ENCODE measurements at regions not wholly inside any gene's neighbourhood (a gene's known extent, or its start where the extent isn't known, plus 50 kb on each side); places are given as distances from the start of the nearest gene placed in this dataset.

DNA sequence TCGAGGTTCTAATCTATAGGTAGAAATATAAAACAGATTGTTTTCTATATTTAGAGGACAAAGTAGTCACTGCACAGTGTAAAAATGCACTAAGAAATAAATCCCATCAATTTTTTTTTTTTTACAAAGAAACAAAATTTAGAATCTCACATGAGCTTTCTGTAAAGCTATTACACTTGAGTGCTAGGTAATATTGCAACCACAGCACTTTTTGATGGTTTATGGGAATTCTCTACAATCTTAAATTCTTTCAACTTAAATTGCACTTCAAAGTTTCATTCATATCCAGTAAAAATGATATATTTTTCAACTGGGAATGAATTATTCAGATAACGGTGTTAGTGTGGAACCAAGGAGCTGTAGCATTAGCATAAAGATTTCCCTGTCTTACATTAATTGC is 1035.4 kb downstream of the SQOR start:
- H3K4me3 ChIP-seq (ENCODE audit: extremely low read depth in 1 of 4, insufficient read depth in 2 of 4, low read depth in 3 of 4, low read length in 4 of 4) = no peak overlapping the region
- no peak overlapping the region for H3K18ac ChIP-seq (ENCODE audit: extremely low read depth, low read length)
- peaks cover 0 to 1% (median 0%) of the 10 kb centered on the region in 4 experiments; a peak in 1 of 7 replicates for H3K27me3 ChIP-seq (replicated peaks in 1 of 4; ENCODE audit: control insufficient read depth in 3 of 4, extremely low read depth in 1 of 4, insufficient read depth in 3 of 4, low read length in 3 of 4)
- no peak for DNase-seq (ENCODE audit: low read depth in 1 of 2, low spot score in 2 of 2)
- H4K5ac ChIP-seq (ENCODE audit: insufficient read length, low read depth, low read length) = no peak overlapping the region
- H4K8ac ChIP-seq (ENCODE audit: extremely low read depth, insufficient read depth, low read length) = no peak overlapping the region
- H3K4me1 ChIP-seq (replicated peaks in 1 of 4; ENCODE audit: control insufficient read depth in 3 of 4, insufficient read depth in 4 of 4, low read length in 3 of 4) = no peaks in the 10 kb centered on the region
- TF ChIP-seq CBX5 (IDR thresholded peaks at IDR 0.05; ENCODE audit: low read depth, low read length) (no peak), GABPA (IDR thresholded peaks at IDR 0.05; ENCODE audit: borderline replicate concordance, insufficient read depth, low read length) (no peak), POU5F1 (IDR thresholded peaks at IDR 0.05; ENCODE audit: low read depth, low read length) (no peak), HDAC6 (IDR thresholded peaks at IDR 0.05; ENCODE audit: low read depth, low read length) (no peak), TCF12 (IDR thresholded peaks at IDR 0.05; ENCODE audit: low read depth, low read length) (no peak), JUN (IDR thresholded peaks at IDR 0.05; ENCODE audit: low read depth, low read length) (no peak)
- TF ChIP-seq, protein P1, sequence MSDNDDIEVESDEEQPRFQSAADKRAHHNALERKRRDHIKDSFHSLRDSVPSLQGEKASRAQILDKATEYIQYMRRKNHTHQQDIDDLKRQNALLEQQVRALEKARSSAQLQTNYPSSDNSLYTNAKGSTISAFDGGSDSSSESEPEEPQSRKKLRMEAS (IDR thresholded peaks at IDR 0.05) = no peak
- no peak overlapping the region for H3K4me2 ChIP-seq (ENCODE audit: insufficient read depth in 1 of 2, low read depth in 2 of 2, low read length in 2 of 2)
- H2BK120ac ChIP-seq (replicated peaks; ENCODE audit: low read depth, low read length) = no peak overlapping the region
- no peak for FAIRE-seq
- WGBS, 2 experiments (ENCODE audit: extremely low coverage in 1 of 2, insufficient coverage in 1 of 2, insufficient read length in 1 of 2, insufficient replicate concordance in 2 of 2, low coverage in 1 of 2, low lambda C conversion rate in 2 of 2, missing lambda C conversion rate in 1 of 2) = 86% methylated on average over 2 of the region's 2 CpGs; no CpG with 5 or more reads in 1 of the 2 experiments
- H3K4ac ChIP-seq (replicated peaks; ENCODE audit: insufficient read length, low read depth, low read length) = no peak overlapping the region
- CTCF ChIA-PET (ENCODE audit: partially characterized antibody) = interaction anchor here (0.6 to 1.4 kb wide), 4 partner anchors 11 to 531 kb away, joined by 3 to 5 read pairs (median 4); no protein-coding TSS in a partner anchor
- H2BK12ac ChIP-seq (ENCODE audit: low read depth, low read length) = no peak overlapping the region
- no peaks in the 10 kb centered on the region for H3K79me1 ChIP-seq (ENCODE audit: low read depth, low read length)
- POLR2A ChIA-PET (ENCODE audit: partially characterized antibody) = no interaction called here
- H3K27ac ChIP-seq (ENCODE audit: low read depth, low read length) = no peak overlapping the region
- H3K36me3 ChIP-seq (ENCODE audit: control insufficient read depth in 2 of 4, insufficient read depth in 4 of 4, low read length in 3 of 4) = no peaks in the 10 kb centered on the region
- 0 out of 2 replicates have a peak, but pooled peaks cover 2% of the 10 kb centered on the region for H3K23me2 ChIP-seq (ENCODE audit: low read depth, low read length)
- H3K23ac ChIP-seq (ENCODE audit: insufficient read length) = no peak overlapping the region
- no peak overlapping the region for H3K14ac ChIP-seq (ENCODE audit: insufficient read length)
- no peak overlapping the region for H3K56ac ChIP-seq (replicated peaks; ENCODE audit: insufficient read length, low read depth, low read length)
- no peak overlapping the region for H2BK15ac ChIP-seq (ENCODE audit: low read length)
- no peak overlapping the region for H2BK20ac ChIP-seq (ENCODE audit: low read length)
- H3K9me3 ChIP-seq (ENCODE audit: insufficient read depth in 2 of 2, low read depth in 1 of 2, low read length in 1 of 2) = no peaks in the 10 kb centered on the region
- H2BK5ac ChIP-seq (ENCODE audit: low read depth, low read length) = no peak overlapping the region
- no peak overlapping the region for H2AFZ ChIP-seq (ENCODE audit: low read length)
- no peak overlapping the region for H2AK5ac ChIP-seq (ENCODE audit: low read depth, low read length)
- H3K9ac ChIP-seq (replicated peaks in 1 of 4; ENCODE audit: extremely low read depth in 1 of 4, low read depth in 3 of 4, low read length in 3 of 4) = no peak overlapping the region
- H4K20me1 ChIP-seq (replicated peaks in 1 of 2; ENCODE audit: control insufficient read depth in 1 of 2, insufficient read depth in 2 of 2, low read length in 2 of 2) = no peaks in the 10 kb centered on the region
- H4K91ac ChIP-seq (replicated peaks; ENCODE audit: insufficient read length, low read length) = no peak overlapping the region
- no peaks in the 10 kb centered on the region for H3K79me2 ChIP-seq (ENCODE audit: control insufficient read depth in 1 of 2, insufficient read depth in 2 of 2, low read length in 2 of 2)

All from H1 (cell line).